ENCODE measurements at regions not wholly inside any gene's neighbourhood (a gene's known extent, or its start where the extent isn't known, plus 50 kb on each side); places are given as distances from the start of the nearest gene placed in this dataset.

DNA sequence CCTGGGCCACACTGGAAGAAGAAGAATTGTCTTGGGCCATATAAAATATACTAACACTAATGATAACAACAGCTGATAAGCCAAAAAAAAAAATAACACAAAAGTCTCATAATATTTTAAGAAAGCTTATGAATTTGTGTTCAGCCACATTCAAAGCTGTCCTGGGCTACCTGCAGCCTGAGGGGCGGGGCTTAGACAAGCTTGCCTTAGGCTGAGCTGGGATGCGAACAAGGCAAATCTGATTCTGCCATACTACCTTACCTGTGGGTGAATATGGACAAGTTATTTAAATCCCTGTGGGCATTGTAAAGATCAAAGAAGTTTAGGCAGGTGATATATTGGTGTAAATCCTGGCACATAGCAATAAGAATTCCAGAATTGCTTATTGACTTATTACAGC lies 212.3 kb upstream of the ATP10B start:
- TF ChIP-seq, protein P1, sequence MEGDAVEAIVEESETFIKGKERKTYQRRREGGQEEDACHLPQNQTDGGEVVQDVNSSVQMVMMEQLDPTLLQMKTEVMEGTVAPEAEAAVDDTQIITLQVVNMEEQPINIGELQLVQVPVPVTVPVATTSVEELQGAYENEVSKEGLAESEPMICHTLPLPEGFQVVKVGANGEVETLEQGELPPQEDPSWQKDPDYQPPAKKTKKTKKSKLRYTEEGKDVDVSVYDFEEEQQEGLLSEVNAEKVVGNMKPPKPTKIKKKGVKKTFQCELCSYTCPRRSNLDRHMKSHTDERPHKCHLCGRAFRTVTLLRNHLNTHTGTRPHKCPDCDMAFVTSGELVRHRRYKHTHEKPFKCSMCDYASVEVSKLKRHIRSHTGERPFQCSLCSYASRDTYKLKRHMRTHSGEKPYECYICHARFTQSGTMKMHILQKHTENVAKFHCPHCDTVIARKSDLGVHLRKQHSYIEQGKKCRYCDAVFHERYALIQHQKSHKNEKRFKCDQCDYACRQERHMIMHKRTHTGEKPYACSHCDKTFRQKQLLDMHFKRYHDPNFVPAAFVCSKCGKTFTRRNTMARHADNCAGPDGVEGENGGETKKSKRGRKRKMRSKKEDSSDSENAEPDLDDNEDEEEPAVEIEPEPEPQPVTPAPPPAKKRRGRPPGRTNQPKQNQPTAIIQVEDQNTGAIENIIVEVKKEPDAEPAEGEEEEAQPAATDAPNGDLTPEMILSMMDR (conservative IDR thresholded peaks at IDR 0.05), result no peak
- no peaks in the 10 kb centered on the region for H3K27me3 ChIP-seq (ENCODE audit: control insufficient read depth, insufficient read depth, low read length, poor library complexity, severe bottlenecking)
- no peaks in the 10 kb centered on the region for H3K4me1 ChIP-seq (ENCODE audit: control insufficient read depth, insufficient read depth, low read length)
- 83% methylated on average over 2 of the region's 2 CpGs; no CpG with 5 or more reads in 1 of the 2 experiments for WGBS, 2 experiments (ENCODE audit: insufficient coverage in 1 of 2, insufficient read length in 1 of 2)
- H3K4me1 Mint-ChIP-seq, result peaks cover 12% of the 10 kb centered on the region
- no peak overlapping the region for H3K9ac ChIP-seq (ENCODE audit: extremely low read depth, low read length, poor library complexity, severe bottlenecking)
- no peaks in the 10 kb centered on the region for H3K9me3 ChIP-seq (ENCODE audit: control insufficient read depth, low read length)
- H3K36me3 Mint-ChIP-seq (ENCODE audit: low read depth), result no peaks in the 10 kb centered on the region
- H3K9me3 Mint-ChIP-seq, result no peaks in the 10 kb centered on the region
- H3K4me3 ChIP-seq (ENCODE audit: low read length), result no peak overlapping the region
- H3K27ac ChIP-seq (ENCODE audit: low read depth, low read length), result no peak overlapping the region
- no peaks in the 10 kb centered on the region for H3K36me3 ChIP-seq (ENCODE audit: control insufficient read depth, insufficient read depth, low read length)
- peak; percentile 56 for DNase-seq
- no peak overlapping the region for H3K27ac Mint-ChIP-seq
- no peak overlapping the region for H3K4me3 Mint-ChIP-seq
- H3K27me3 Mint-ChIP-seq (ENCODE audit: insufficient read depth), result no peaks in the 10 kb centered on the region

DNA sequence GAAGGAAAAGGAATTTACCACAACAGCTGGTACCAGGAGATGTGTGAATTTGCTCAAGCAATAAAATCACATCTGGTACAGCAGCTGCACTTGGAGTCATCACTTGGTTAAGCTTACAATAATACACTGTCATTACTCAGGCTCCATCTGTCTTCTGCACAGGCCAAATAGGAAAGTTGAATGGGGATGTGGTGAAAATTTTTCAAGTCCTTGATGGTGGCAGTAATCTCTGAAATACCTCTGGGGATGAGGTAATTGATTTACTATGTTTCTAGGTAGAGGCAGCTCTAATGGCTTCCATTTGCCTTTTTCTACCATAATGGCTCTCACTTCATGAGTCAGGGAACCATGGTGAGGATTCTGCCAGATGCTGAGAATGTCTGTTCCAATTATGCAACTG lies 206.8 kb upstream of the ATP10B start:
- Histone ChIP-seq H3K27ac (ENCODE audit: low read depth, low read length) (no peak overlapping the region), H3K27me3 (ENCODE audit: control insufficient read depth, insufficient read depth, low read length, poor library complexity, severe bottlenecking) (no peaks in the 10 kb centered on the region), H3K4me1 (ENCODE audit: control insufficient read depth, insufficient read depth, low read length) (no peaks in the 10 kb centered on the region), H3K9me3 (ENCODE audit: control insufficient read depth, low read length) (no peaks in the 10 kb centered on the region), H3K4me3 (ENCODE audit: low read length) (no peak overlapping the region), H3K9ac (ENCODE audit: extremely low read depth, low read length, poor library complexity, severe bottlenecking) (no peak overlapping the region), H3K36me3 (ENCODE audit: control insufficient read depth, insufficient read depth, low read length) (no peaks in the 10 kb centered on the region)
- DNase-seq, result no peak
- Mint-ChIP-seq H3K4me1 (no peaks in the 10 kb centered on the region), H3K27me3 (ENCODE audit: insufficient read depth) (no peaks in the 10 kb centered on the region), H3K36me3 (ENCODE audit: low read depth) (no peaks in the 10 kb centered on the region), H3K4me3 (no peak overlapping the region), H3K9me3 (no peaks in the 10 kb centered on the region), H3K27ac (no peak overlapping the region)
- TF ChIP-seq, protein P1 (conservative IDR thresholded peaks at IDR 0.05), result no peak

DNA sequence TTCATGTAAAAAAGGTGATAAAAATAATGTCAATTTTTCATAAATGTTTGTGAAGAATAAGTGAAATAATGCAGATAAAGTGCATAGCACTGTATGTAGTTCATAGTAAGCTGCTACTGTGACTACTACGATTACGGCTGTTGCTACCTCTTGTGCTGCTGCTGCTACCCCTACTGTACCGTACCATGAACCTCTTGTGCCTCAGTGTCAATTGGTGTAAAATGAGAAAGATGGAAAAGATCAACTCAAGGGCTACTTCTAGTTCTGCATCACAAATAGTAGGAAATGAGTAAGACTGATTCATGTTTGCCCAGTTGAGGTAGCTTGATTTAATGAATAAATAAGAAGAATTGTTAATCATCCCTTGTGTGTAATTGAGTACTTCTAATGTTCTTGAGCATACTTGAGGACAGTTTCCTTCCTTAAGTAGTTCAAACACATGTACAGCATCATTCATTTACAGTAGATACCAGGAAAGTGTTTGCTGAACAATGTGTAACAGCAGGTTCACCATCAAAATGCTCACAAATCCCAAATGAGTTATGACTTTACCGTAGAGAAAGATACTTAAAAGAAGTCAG lies 200.0 kb upstream of the ATP10B start:
- Histone ChIP-seq H3K27me3 (ENCODE audit: control insufficient read depth, insufficient read depth, low read length, poor library complexity, severe bottlenecking) (no peaks in the 10 kb centered on the region), H3K9ac (ENCODE audit: extremely low read depth, low read length, poor library complexity, severe bottlenecking) (no peak overlapping the region), H3K4me1 (ENCODE audit: control insufficient read depth, insufficient read depth, low read length) (no peaks in the 10 kb centered on the region), H3K36me3 (ENCODE audit: control insufficient read depth, insufficient read depth, low read length) (no peaks in the 10 kb centered on the region), H3K27ac (ENCODE audit: low read depth, low read length) (no peak overlapping the region), H3K4me3 (ENCODE audit: low read length) (no peak overlapping the region), H3K9me3 (ENCODE audit: control insufficient read depth, low read length) (no peaks in the 10 kb centered on the region)
- Mint-ChIP-seq H3K4me3 (no peak overlapping the region), H3K9me3 (no peaks in the 10 kb centered on the region), H3K4me1 (peaks cover 2% of the 10 kb centered on the region), H3K36me3 (ENCODE audit: low read depth) (no peaks in the 10 kb centered on the region), H3K27ac (no peak overlapping the region), H3K27me3 (ENCODE audit: insufficient read depth) (no peaks in the 10 kb centered on the region)
- WGBS, 2 experiments (ENCODE audit: insufficient coverage in 1 of 2, insufficient read length in 1 of 2), result 92% methylated on average over 4 of the region's 4 CpGs; no CpG with 5 or more reads in 1 of the 2 experiments
- TF ChIP-seq, protein P1 (conservative IDR thresholded peaks at IDR 0.05), result no peak
- no peak for DNase-seq

Measured in endodermal cell (in vitro differentiated cells).